CD4-positive, CD25-positive, alpha-beta regulatory T cell (primary cell): ENCODE measurements at regions not wholly inside any gene's neighbourhood (a gene's known extent, or its start where the extent isn't known, plus 50 kb on each side); places are given as distances from the start of the nearest gene placed in this dataset.
A peak's percentile ranks its signal among the peaks of the same experiment; 100 is the strongest.

ENCODE experiments used
- ATAC-seq, 2 donors: fragments of 150-1000 bp; cut with Tn5 transposase; one replicate each; pipeline ENCODE4 v1.10.0; 2021; ENCODE audit warnings: low read depth in 2 of 2, moderate number of reproducible peaks in 2 of 2, moderate library complexity in 1 of 2
- DNase-seq, 3 donors: peaks; one replicate each; pipeline versions ENCODE4 v3.0.0 to v3.0.0-alpha.2; 2012 to 2022; ENCODE audit warnings: mixed read lengths in 1 of 3
- H3K27ac ChIP-seq: one replicate; pipeline ENCODE4 v1.7.0; 2013; ENCODE audit warnings: mild to moderate bottlenecking, low read length; ENCODE audit not compliant: insufficient read depth, poor library complexity, severe bottlenecking
- H3K27me3 ChIP-seq: one replicate; pipeline ENCODE4 v1.7.0; 2013; ENCODE audit warnings: low read length; ENCODE audit not compliant: control insufficient read depth, insufficient read depth
- H3K36me3 ChIP-seq: one replicate; pipeline ENCODE4 v1.7.0; 2013; ENCODE audit warnings: mild to moderate bottlenecking, low read length, moderate library complexity; ENCODE audit not compliant: control insufficient read depth, insufficient read depth
- H3K4me1 ChIP-seq: 2 replicates; pipeline ENCODE4 v1.7.0; 2013; ENCODE audit warnings: mild to moderate bottlenecking, low read length; ENCODE audit not compliant: insufficient read depth, control insufficient read depth, poor library complexity, severe bottlenecking
- H3K4me3 ChIP-seq: one replicate; pipeline ENCODE4 v1.7.0; 2013; ENCODE audit warnings: low read depth, mild to moderate bottlenecking, low read length, moderate library complexity
- H3K9me3 ChIP-seq, 2 experiments: 1 replicate in 1 of 2; 2 replicates in 1 of 2; pipeline ENCODE4 v1.7.0; 2013; ENCODE audit warnings: low read length in 2 of 2, mild to moderate bottlenecking in 1 of 2, moderate library complexity in 1 of 2; ENCODE audit not compliant: control insufficient read depth in 2 of 2
- H3K27ac Mint-ChIP-seq, 3 donors: one replicate each; pipeline ENCODE4 v1.8.0; 2020 to 2022; ENCODE audit warnings: mild to moderate bottlenecking in 3 of 3, mixed read lengths in 3 of 3, moderate library complexity in 2 of 3
- H3K27me3 Mint-ChIP-seq: one replicate; pipeline ENCODE4 v1.8.0; 2022; ENCODE audit warnings: mild to moderate bottlenecking, mixed read lengths
- H3K36me3 Mint-ChIP-seq: one replicate; pipeline ENCODE4 v1.8.0; 2020; ENCODE audit warnings: mixed read lengths
- H3K4me1 Mint-ChIP-seq, 4 donors: one replicate each; pipeline ENCODE4 v1.8.0; 2020 to 2022; ENCODE audit warnings: mixed read lengths in 4 of 4, mild to moderate bottlenecking in 1 of 4
- H3K4me3 Mint-ChIP-seq, 4 donors: one replicate each; pipeline ENCODE4 v1.8.0; 2020 to 2022; ENCODE audit warnings: mild to moderate bottlenecking in 4 of 4, mixed read lengths in 4 of 4, moderate library complexity in 3 of 4
- H3K9me3 Mint-ChIP-seq, 7 donors: one replicate each; pipeline ENCODE4 v1.8.0; 2020 to 2022; ENCODE audit warnings: mixed read lengths in 7 of 7, mild to moderate bottlenecking in 3 of 7, moderate library complexity in 2 of 7

GRCh38 chr4:72809208-72809607, 240.2 kb upstream of the ADAMTS3 start:
- no peak for ATAC-seq

DNA sequence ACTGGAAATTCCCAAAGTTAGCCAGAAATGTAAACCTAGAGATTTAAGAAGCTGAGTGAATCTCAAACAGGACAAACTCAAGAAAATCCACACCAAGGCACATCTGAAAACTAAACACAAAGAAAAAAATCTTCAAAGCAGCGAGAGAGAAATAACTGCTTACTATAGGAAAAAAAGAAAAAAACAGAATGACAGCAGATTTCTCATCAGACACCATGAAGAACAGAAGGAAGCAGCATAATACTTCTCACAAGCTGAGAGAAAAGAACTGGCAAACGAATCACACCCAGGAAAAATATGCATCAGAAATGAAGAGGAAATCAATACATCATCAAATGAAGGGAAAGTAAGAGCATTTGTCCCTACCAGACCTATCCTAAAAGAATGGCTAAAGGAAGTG, 236.3 kb upstream of the ADAMTS3 start:
- Mint-ChIP-seq H3K9me3 (peaks cover 0 to 2% (median 0%) of the 10 kb centered on the region in 7 donors), H3K27ac (no peak overlapping the region), H3K36me3 (no peaks in the 10 kb centered on the region), H3K4me1 (no peaks in the 10 kb centered on the region), H3K27me3 (no peaks in the 10 kb centered on the region), H3K4me3 (no peak overlapping the region)
- no peaks in the 10 kb centered on the region for H3K27me3 ChIP-seq
- no peak overlapping the region for H3K27ac ChIP-seq
- no peaks in the 10 kb centered on the region for H3K4me1 ChIP-seq
- DNase-seq (no peak), ATAC-seq (no peak)
- no peaks in the 10 kb centered on the region for H3K9me3 ChIP-seq
- H3K4me3 ChIP-seq = no peak overlapping the region
- H3K36me3 ChIP-seq = no peaks in the 10 kb centered on the region

More at GRCh38 chr4:72809208-72809607, 240.2 kb upstream of the ADAMTS3 start:
- no peak for DNase-seq
- no peaks in the 10 kb centered on the region for H3K27me3 ChIP-seq
- H3K36me3 ChIP-seq = no peaks in the 10 kb centered on the region
- H3K4me1 ChIP-seq = no peaks in the 10 kb centered on the region
- Mint-ChIP-seq H3K27ac (no peak overlapping the region), H3K27me3 (peaks cover 4% of the 10 kb centered on the region), H3K36me3 (no peaks in the 10 kb centered on the region), H3K9me3 (peaks cover 0 to 1% (median 0%) of the 10 kb centered on the region in 7 donors), H3K4me3 (no peak overlapping the region), H3K4me1 (no peaks in the 10 kb centered on the region)
- H3K9me3 ChIP-seq = no peaks in the 10 kb centered on the region
- H3K27ac ChIP-seq = no peak overlapping the region
- H3K4me3 ChIP-seq = no peak overlapping the region

DNA sequence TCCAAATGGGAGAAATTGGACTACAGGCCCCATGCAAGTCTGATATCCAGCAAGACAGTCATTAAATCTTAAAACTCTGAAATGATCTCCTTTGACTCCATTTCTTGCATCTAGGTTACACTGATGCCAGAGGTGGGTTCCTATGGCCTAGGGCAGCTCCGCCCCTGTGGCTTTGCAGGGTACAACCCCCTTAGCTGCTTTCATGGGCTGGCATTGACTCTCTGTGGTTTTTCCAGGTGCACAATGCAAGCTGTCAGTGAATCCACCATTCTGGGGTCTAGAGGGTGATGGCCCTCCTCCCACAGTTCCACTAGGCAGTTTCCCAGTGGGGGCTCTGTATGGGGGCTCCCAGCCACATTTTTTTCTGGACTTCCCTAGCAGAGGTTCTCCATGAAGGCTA, 228.5 kb upstream of the ADAMTS3 start:
- no peaks in the 10 kb centered on the region for H3K36me3 Mint-ChIP-seq

DNA sequence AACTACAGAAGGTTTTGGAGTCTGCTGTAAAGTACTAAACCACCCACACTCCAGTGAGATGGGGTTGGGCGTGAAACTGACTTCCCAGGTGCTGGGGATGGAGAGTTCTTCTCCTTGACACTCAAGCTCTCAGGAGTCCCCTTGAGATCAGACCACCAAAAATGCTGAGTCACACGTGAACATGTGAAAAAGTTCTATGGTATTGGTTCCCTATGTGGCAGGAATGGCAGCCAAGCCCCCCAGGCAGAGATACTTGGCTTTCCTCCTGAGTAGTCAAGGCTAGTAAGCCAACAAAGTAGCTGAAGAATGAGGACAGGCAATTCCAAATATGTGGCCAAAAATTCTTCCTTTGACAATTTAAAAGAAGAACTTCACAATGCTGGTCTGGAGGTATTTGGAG, 222.0 kb upstream of the ADAMTS3 start:
- Histone ChIP-seq H3K4me1 (no peaks in the 10 kb centered on the region), H3K36me3 (no peaks in the 10 kb centered on the region), H3K27me3 (no peaks in the 10 kb centered on the region), H3K9me3 (no peaks in the 10 kb centered on the region), H3K4me3 (no peak overlapping the region), H3K27ac (no peak overlapping the region)
- Mint-ChIP-seq H3K4me3 (peak overlapping the region in 1 of 4 donors; percentile 58), H3K27ac (no peak overlapping the region), H3K36me3 (no peaks in the 10 kb centered on the region), H3K4me1 (no peaks in the 10 kb centered on the region), H3K9me3 (peaks cover 0 to 10% (median 4%) of the 10 kb centered on the region in 7 donors), H3K27me3 (peaks cover 7% of the 10 kb centered on the region)
- DNase-seq (no peak), ATAC-seq (no peak)

More for the DNA sequence above, 228.5 kb upstream of the ADAMTS3 start:
- Mint-ChIP-seq H3K4me3 (no peak overlapping the region), H3K27me3 (no peaks in the 10 kb centered on the region), H3K4me1 (no peaks in the 10 kb centered on the region), H3K9me3 (peaks cover 0 to 20% (median 6%) of the 10 kb centered on the region in 7 donors), H3K27ac (no peak overlapping the region)
- ATAC-seq (no peak), DNase-seq (no peak)
- Histone ChIP-seq H3K4me3 (no peak overlapping the region), H3K27ac (no peak overlapping the region), H3K4me1 (no peaks in the 10 kb centered on the region), H3K36me3 (no peaks in the 10 kb centered on the region), H3K9me3 (no peaks in the 10 kb centered on the region), H3K27me3 (no peaks in the 10 kb centered on the region)

- H3K27me3 Mint-ChIP-seq = peaks cover 7% of the 10 kb centered on the region
- H3K4me3 Mint-ChIP-seq = no peak overlapping the region
Observed at GRCh38 chr4:72786401-72786990, 217.5 kb upstream of the ADAMTS3 start.

DNA sequence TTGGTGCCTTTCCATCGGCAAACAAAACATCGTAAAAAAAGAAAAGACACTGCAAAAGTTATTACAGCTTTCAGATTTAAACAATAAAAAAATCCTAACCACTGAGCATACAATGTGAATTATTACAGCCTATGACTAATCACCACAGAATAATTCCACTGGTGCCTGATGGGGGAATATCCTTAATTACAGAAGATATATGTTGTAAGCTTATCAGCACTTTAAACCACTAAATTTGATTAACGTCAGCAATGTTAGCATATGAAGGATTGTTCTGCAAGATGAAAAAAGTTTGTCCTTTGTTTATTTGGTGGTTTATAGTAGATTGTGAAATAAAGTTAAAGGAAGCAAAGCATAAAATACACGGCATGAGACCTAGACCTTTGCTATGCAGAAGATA, 210.2 kb upstream of the ADAMTS3 start:
- H3K9me3 ChIP-seq = no peaks in the 10 kb centered on the region
- no peak for ATAC-seq
- Mint-ChIP-seq H3K27ac (no peak overlapping the region), H3K9me3 (peaks cover 0 to 3% (median 1%) of the 10 kb centered on the region in 7 donors), H3K36me3 (no peaks in the 10 kb centered on the region), H3K4me1 (no peaks in the 10 kb centered on the region), H3K27me3 (no peaks in the 10 kb centered on the region), H3K4me3 (no peak overlapping the region)
- H3K27me3 ChIP-seq = no peaks in the 10 kb centered on the region
- no peak overlapping the region for H3K27ac ChIP-seq
- H3K4me1 ChIP-seq = no peaks in the 10 kb centered on the region
- H3K4me3 ChIP-seq = no peak overlapping the region
- no peak for DNase-seq
- no peaks in the 10 kb centered on the region for H3K36me3 ChIP-seq

More at GRCh38 chr4:72786401-72786990, 217.5 kb upstream of the ADAMTS3 start:
- Mint-ChIP-seq H3K27ac (no peak overlapping the region), H3K36me3 (no peaks in the 10 kb centered on the region), H3K4me1 (no peaks in the 10 kb centered on the region), H3K9me3 (peaks cover 0 to 6% (median 0%) of the 10 kb centered on the region in 7 donors)
- H3K27me3 ChIP-seq = no peaks in the 10 kb centered on the region
- ATAC-seq (no peak), DNase-seq (no peak)
- no peaks in the 10 kb centered on the region for H3K36me3 ChIP-seq
- no peak overlapping the region for H3K27ac ChIP-seq
- no peaks in the 10 kb centered on the region for H3K4me1 ChIP-seq
- H3K4me3 ChIP-seq = no peak overlapping the region
- H3K9me3 ChIP-seq = no peaks in the 10 kb centered on the region

DNA sequence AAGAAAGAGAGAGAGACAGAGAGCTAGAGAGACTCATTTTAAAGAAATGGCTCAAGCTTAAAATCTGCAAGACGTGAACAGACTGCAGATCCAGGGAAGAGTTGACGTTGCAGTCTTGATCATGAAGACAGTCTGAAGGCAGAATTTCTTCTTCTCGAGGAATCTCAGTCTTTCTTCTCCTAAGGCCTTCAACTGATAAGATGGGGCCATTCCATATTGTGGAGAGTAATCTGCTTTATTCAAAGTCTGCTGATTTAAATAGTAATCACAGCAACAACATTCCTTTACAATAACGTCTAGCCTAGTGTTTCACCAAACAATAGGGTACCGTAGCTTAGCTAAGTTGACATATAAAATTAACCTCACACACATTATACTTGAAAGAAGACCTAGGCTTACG, 208.4 kb upstream of the ADAMTS3 start:
- ATAC-seq (no peak), DNase-seq (no peak)
- H3K4me1 Mint-ChIP-seq = no peaks in the 10 kb centered on the region
- Histone ChIP-seq H3K36me3 (no peaks in the 10 kb centered on the region), H3K4me1 (no peaks in the 10 kb centered on the region), H3K27me3 (no peaks in the 10 kb centered on the region), H3K4me3 (no peak overlapping the region), H3K27ac (no peak overlapping the region), H3K9me3 (no peaks in the 10 kb centered on the region)
- H3K27me3 Mint-ChIP-seq = no peaks in the 10 kb centered on the region
- no peak overlapping the region for H3K27ac Mint-ChIP-seq
- no peaks in the 10 kb centered on the region for H3K36me3 Mint-ChIP-seq
- peaks cover 0 to 4% (median 1%) of the 10 kb centered on the region in 7 donors for H3K9me3 Mint-ChIP-seq
- no peak overlapping the region for H3K4me3 Mint-ChIP-seq

DNA sequence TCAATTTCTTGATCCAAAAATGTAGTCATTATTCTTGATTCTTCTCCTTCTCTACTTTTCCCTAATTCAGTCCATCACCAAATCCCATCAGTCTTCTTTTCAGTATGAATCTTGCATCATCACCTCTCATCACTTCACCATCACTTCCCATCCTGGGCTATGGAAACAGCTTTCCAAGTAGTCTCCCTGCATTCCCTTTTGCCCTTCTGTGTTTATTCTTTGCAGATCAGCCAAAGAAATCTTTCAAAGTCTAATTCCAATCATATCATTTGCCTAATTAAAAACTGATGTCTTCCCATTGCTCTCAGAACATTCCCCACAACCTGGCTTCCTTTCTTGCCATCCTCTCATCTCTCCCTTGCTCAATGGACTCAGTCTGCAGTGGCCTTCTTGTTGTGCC, 201.7 kb upstream of the ADAMTS3 start:
- H3K4me3 Mint-ChIP-seq = no peak overlapping the region

More for the DNA sequence above, 201.7 kb upstream of the ADAMTS3 start:
- Mint-ChIP-seq H3K9me3 (peaks cover 0 to 2% (median 0%) of the 10 kb centered on the region in 7 donors), H3K36me3 (no peaks in the 10 kb centered on the region), H3K4me1 (no peaks in the 10 kb centered on the region), H3K27ac (no peak overlapping the region), H3K27me3 (no peaks in the 10 kb centered on the region)
- ATAC-seq = no peak
- Histone ChIP-seq H3K4me3 (no peak overlapping the region), H3K27ac (no peak overlapping the region), H3K27me3 (no peaks in the 10 kb centered on the region), H3K4me1 (no peaks in the 10 kb centered on the region), H3K9me3 (no peaks in the 10 kb centered on the region), H3K36me3 (no peaks in the 10 kb centered on the region)
- DNase-seq = no peak
